ENCODE measurements at regions not wholly inside any gene's neighbourhood (a gene's known extent, or its start where the extent isn't known, plus 50 kb on each side); places are given as distances from the start of the nearest gene placed in this dataset.

DNA sequence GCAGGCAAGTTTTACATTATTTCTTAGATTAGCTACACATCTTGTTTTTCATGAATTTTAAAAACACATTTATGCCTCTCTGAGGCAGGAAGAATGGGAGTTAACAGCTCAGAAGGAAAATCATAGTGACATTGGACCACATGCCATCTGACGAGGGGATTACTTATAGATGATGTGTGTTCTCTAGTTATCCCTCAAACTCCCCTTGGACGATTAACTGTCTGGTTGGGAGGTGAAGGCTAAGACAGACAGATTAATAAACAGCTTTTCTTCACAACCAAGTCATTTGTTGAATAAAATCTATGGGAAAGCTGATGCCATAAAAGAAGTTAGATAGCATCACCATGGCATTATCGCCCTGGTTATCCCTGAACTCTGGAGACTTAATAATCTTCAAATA is 80.0 kb upstream of the PREP start:
- H3K4me3 ChIP-seq (ENCODE audit: low read length) = no peak overlapping the region

DNA sequence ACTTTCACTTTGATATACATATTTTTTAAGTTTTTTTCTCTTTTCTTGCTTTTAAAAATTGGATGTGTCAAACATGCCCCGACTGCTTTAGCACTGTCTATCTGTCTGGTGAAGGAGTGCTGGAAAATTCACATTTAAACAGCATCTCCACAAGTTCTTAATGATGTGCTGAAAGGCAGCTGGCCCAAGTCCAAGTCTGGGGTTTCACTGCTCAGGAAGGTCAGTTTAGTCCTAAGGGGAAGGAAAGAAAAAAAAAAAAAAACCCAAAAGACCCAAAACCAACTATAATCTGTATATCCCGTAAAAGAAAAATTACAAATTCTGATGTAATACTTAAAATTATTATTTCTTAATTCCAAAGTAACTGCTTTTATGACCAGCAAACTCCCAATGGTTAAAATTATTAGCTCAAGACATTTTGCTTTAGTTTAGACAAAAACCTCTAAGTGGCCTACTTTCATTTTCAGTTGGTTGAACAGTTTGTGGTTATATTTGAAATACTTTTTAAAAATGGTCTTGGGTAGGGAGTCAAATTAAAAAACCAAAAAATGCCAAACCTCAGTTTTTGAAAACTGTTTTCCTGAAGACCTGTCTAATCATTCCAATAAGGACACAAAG is 79.5 kb upstream of the PREP start:
- intact Hi-C loops (cut with DNase I, micrococcal nuclease) = loop anchor here (10.0 kb wide), 3 partner anchors 252 to 612 kb away; partner anchors contain the start of gene PRDM1 (in 1 of the 2)
- no peak overlapping the region for H3K27ac ChIP-seq (ENCODE audit: low read depth in 1 of 2, low read length in 2 of 2)
- H3K36me3 Mint-ChIP-seq (ENCODE audit: low read depth) = no peaks in the 10 kb centered on the region
- H3K27me3 ChIP-seq (ENCODE audit: control insufficient read depth in 1 of 2, insufficient read depth in 2 of 2, low read length in 2 of 2) = no peaks in the 10 kb centered on the region
- peak in 1 of 14 experiments; percentile 45 for DNase-seq
- no peak overlapping the region for H3K27ac Mint-ChIP-seq
- ChIA-PET CTCF (interaction anchor here (1.0 kb wide), 1 partner anchor 857 kb away, joined by 3 read pairs; no protein-coding TSS in a partner anchor), POLR2A (no interaction called here)
- TF ChIP-seq, protein P1, sequence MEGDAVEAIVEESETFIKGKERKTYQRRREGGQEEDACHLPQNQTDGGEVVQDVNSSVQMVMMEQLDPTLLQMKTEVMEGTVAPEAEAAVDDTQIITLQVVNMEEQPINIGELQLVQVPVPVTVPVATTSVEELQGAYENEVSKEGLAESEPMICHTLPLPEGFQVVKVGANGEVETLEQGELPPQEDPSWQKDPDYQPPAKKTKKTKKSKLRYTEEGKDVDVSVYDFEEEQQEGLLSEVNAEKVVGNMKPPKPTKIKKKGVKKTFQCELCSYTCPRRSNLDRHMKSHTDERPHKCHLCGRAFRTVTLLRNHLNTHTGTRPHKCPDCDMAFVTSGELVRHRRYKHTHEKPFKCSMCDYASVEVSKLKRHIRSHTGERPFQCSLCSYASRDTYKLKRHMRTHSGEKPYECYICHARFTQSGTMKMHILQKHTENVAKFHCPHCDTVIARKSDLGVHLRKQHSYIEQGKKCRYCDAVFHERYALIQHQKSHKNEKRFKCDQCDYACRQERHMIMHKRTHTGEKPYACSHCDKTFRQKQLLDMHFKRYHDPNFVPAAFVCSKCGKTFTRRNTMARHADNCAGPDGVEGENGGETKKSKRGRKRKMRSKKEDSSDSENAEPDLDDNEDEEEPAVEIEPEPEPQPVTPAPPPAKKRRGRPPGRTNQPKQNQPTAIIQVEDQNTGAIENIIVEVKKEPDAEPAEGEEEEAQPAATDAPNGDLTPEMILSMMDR (IDR thresholded peaks at IDR 0.05) = no peak
- H3K4me1 Mint-ChIP-seq (ENCODE audit: low read depth) = peaks cover 5% of the 10 kb centered on the region
- no peak overlapping the region for H3K4me3 ChIP-seq (ENCODE audit: low read length)
- peaks cover 26% of the 10 kb centered on the region for H3K27me3 Mint-ChIP-seq
- H3K4me1 ChIP-seq (ENCODE audit: insufficient read depth, low read length) = no peaks in the 10 kb centered on the region
- ATAC-seq (ENCODE audit: poor library complexity) = no peak
- H3K9me3 ChIP-seq (ENCODE audit: control insufficient read depth in 1 of 2, insufficient read depth in 1 of 2, low read length in 2 of 2) = no peaks in the 10 kb centered on the region
- H3K4me3 Mint-ChIP-seq = no peak overlapping the region
- H3K36me3 ChIP-seq (ENCODE audit: insufficient read depth, low read length) = no peaks in the 10 kb centered on the region
- no peaks in the 10 kb centered on the region for H3K9me3 Mint-ChIP-seq

More for the DNA sequence above, 80.0 kb upstream of the PREP start:
- ChIA-PET CTCF (interaction anchor here (1.0 kb wide), 1 partner anchor 857 kb away, joined by 3 read pairs; no protein-coding TSS in a partner anchor), POLR2A (no interaction called here)
- DNase-seq (no peak), ATAC-seq (ENCODE audit: poor library complexity) (no peak)
- Mint-ChIP-seq H3K9me3 (no peaks in the 10 kb centered on the region), H3K36me3 (ENCODE audit: low read depth) (no peaks in the 10 kb centered on the region), H3K4me1 (ENCODE audit: low read depth) (peaks cover 5% of the 10 kb centered on the region), H3K27me3 (peaks cover 26% of the 10 kb centered on the region), H3K4me3 (no peak overlapping the region), H3K27ac (no peak overlapping the region)
- TF ChIP-seq, protein P1 (IDR thresholded peaks at IDR 0.05) = no peak
- no peaks in the 10 kb centered on the region for H3K36me3 ChIP-seq (ENCODE audit: insufficient read depth, low read length)
- no peaks in the 10 kb centered on the region for H3K9me3 ChIP-seq (ENCODE audit: control insufficient read depth in 1 of 2, insufficient read depth in 1 of 2, low read length in 2 of 2)
- no peaks in the 10 kb centered on the region for H3K4me1 ChIP-seq (ENCODE audit: insufficient read depth, low read length)
- no peak overlapping the region for H3K27ac ChIP-seq (ENCODE audit: low read depth in 1 of 2, low read length in 2 of 2)
- intact Hi-C loops (cut with DNase I, micrococcal nuclease) = loop anchor here (10.0 kb wide), 3 partner anchors 252 to 612 kb away; partner anchors contain the start of gene PRDM1 (in 1 of the 2)
- no peaks in the 10 kb centered on the region for H3K27me3 ChIP-seq (ENCODE audit: control insufficient read depth in 1 of 2, insufficient read depth in 2 of 2, low read length in 2 of 2)

DNA sequence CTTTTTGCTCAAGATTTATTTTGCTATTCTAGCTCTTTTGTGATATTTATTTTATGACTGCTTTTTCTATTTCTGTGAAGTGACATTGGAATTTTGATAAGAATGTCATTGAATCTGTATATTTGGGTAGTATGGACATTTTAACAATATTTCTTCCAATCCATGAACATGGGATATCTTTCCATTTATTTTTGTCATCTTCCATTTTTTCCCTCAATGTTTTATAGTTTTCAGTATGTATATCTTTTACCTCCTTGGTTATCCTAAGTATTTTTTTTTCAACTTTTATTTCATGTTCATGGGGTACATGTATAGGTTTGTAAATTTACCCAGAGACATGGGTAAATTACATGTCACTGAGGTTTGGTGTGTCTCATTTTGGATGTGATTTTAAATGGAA is 74.1 kb upstream of the PREP start:
- no peak overlapping the region for H3K27ac Mint-ChIP-seq
- Histone ChIP-seq H3K4me1 (ENCODE audit: insufficient read depth, low read length) (no peaks in the 10 kb centered on the region), H3K27me3 (ENCODE audit: control insufficient read depth in 1 of 2, insufficient read depth in 2 of 2, low read length in 2 of 2) (no peaks in the 10 kb centered on the region), H3K4me3 (ENCODE audit: low read length) (no peak overlapping the region), H3K9me3 (ENCODE audit: control insufficient read depth in 1 of 2, insufficient read depth in 1 of 2, low read length in 2 of 2) (peaks cover 0 to 5% of the 10 kb centered on the region in 2 experiments), H3K27ac (ENCODE audit: low read depth in 1 of 2, low read length in 2 of 2) (no peak overlapping the region), H3K36me3 (ENCODE audit: insufficient read depth, low read length) (no peaks in the 10 kb centered on the region)
- CTCF ChIA-PET = no interaction called here
- intact Hi-C loops (cut with DNase I, micrococcal nuclease) = no loop called here
- POLR2A ChIA-PET = no interaction called here
- DNase-seq (no peak), ATAC-seq (ENCODE audit: poor library complexity) (no peak)
- H3K4me1 Mint-ChIP-seq (ENCODE audit: low read depth) = no peaks in the 10 kb centered on the region
- TF ChIP-seq, protein P1 (IDR thresholded peaks at IDR 0.05) = no peak
- peaks cover 25% of the 10 kb centered on the region for H3K27me3 Mint-ChIP-seq
- no peaks in the 10 kb centered on the region for H3K36me3 Mint-ChIP-seq (ENCODE audit: low read depth)
- no peak overlapping the region for H3K4me3 Mint-ChIP-seq
- no peaks in the 10 kb centered on the region for H3K9me3 Mint-ChIP-seq
